Activated CD4-positive, alpha-beta T cell treated with anti-CD3 and anti-CD28 coated beads for 36 hours (primary cell): ENCODE measurements at regions not wholly inside any gene's neighbourhood (a gene's known extent, or its start where the extent isn't known, plus 50 kb on each side); places are given as distances from the start of the nearest gene placed in this dataset.
"Not testable (repeated sequence)": the region's sequence is repeated elsewhere in the genome, so short reads cannot be mapped to it uniquely, and the experiment has no call there.

Experiments used
- ATAC-seq: fragments of 200-7000 bp; cut with Tn5 transposase; one replicate; pipeline ENCODE4 v1.10.0; 2021; ENCODE audit warnings: mild to moderate bottlenecking, moderate library complexity
- CTCF ChIA-PET: fragments of 350-600 bp; sonication (Branson Sonifier 250); formaldehyde crosslinking; loops from one replicate; lab custom pipeline; 2021; ENCODE audit warnings: antibody characterized with exemption; lab: Charles Lee
- POLR2A ChIA-PET: fragments of 350-600 bp; sonication (Branson Sonifier 250); formaldehyde crosslinking; loops from one replicate; lab custom pipeline; 2021; ENCODE audit warnings: antibody characterized with exemption, inconsistent platforms; lab: Charles Lee
- DNase-seq: peaks from one replicate; pipeline ENCODE4 v3.0.0-alpha.2; 2020
- H3K27ac Mint-ChIP-seq: one replicate; pipeline ENCODE4 v1.8.0; 2021; ENCODE audit warnings: mixed read lengths
- H3K27me3 Mint-ChIP-seq: one replicate; pipeline ENCODE4 v1.8.0; 2021; ENCODE audit warnings: mixed read lengths
- H3K36me3 Mint-ChIP-seq: one replicate; pipeline ENCODE4 v1.8.0; 2021; ENCODE audit warnings: low read depth, mixed read lengths
- H3K4me1 Mint-ChIP-seq: one replicate; pipeline ENCODE4 v1.8.0; 2021; ENCODE audit warnings: mixed read lengths
- H3K4me3 Mint-ChIP-seq: one replicate; pipeline ENCODE4 v1.8.0; 2021; ENCODE audit warnings: mild to moderate bottlenecking, moderate library complexity, mixed read lengths
- H3K9me3 Mint-ChIP-seq: one replicate; pipeline ENCODE4 v1.8.0; 2021; ENCODE audit warnings: low read depth, mixed read lengths
- intact Hi-C, 2 experiments: fragments of 100-400 bp; cut with DNase I in 1 of 2; cut with micrococcal nuclease in 1 of 2; formaldehyde crosslinking; loops; one replicate each; pipeline versions ENCODE4 v1.14.2 to v1.15.1; 2022 to 2024; cut with DNase I, micrococcal nuclease

- DNase-seq, result no peak
- CTCF ChIA-PET, result interaction anchor here (1.3 to 2.3 kb wide), 2 partner anchors 29 to 31 kb away, joined by 4 to 6 read pairs; no protein-coding TSS in a partner anchor
- Mint-ChIP-seq H3K27ac (no peak overlapping the region), H3K4me1 (peaks cover 2% of the 10 kb centered on the region), H3K27me3 (peaks cover 2% of the 10 kb centered on the region), H3K4me3 (no peak overlapping the region), H3K9me3 (peaks cover 18% of the 10 kb centered on the region), H3K36me3 (peaks cover 7% of the 10 kb centered on the region)
- POLR2A ChIA-PET, result no interaction called here
- intact Hi-C loops, result no loop called here
- peak; percentile 53 for ATAC-seq
These were observed 69.8 kb upstream of the AGR3 start for GRCh38 chr7:16951483-16952080.

DNA sequence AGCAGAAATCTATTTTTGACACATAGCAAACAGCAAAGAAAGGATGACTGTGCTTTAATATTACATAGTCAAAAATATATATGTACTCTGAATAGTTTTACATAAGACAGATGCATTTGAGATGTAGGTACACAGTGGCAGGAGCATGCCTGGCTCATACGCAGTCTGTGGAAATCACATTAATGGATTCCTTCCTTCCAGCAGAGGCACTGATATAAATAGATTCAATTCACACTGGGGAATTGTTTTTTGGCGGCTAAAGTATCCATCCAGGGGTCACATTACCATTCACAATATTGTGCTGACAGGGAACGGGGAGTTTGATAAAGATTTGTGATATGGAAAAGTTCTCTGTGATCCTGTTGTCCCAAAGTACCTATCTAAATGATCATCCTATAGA, 72.5 kb upstream of the AGR3 start:
- intact Hi-C loops, result no loop called here
- DNase-seq, result no peak
- ATAC-seq, result no peak
- no peak overlapping the region for H3K27ac Mint-ChIP-seq
- H3K9me3 Mint-ChIP-seq, result peaks cover 5% of the 10 kb centered on the region
- H3K4me3 Mint-ChIP-seq, result no peak overlapping the region
- H3K4me1 Mint-ChIP-seq, result peaks cover 2% of the 10 kb centered on the region
- POLR2A ChIA-PET, result no interaction called here
- no peaks in the 10 kb centered on the region for H3K36me3 Mint-ChIP-seq
- CTCF ChIA-PET, result interaction anchor here (0.8 to 1.0 kb wide), 2 partner anchors 11 to 14 kb away, joined by 3 read pairs; no protein-coding TSS in a partner anchor
- H3K27me3 Mint-ChIP-seq, result peaks cover 2% of the 10 kb centered on the region

DNA sequence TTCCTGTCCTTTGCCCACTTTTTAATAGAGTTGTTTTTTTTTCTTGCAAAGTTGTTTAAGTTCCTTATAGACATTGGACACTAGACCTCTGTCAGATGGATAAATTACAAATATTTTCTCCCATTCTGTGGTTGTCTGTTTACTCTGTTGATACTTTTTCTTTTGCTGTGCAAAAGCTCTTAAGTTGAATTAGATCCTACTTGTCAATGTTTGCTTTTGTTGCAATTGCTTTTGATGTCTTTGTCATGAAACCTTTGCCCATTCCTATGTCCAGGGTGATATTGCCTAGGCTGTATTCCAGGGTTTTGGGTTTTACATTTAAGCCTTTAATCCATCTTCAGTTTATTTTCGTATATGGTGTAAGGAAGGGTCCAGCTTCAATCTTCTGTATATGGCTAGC, 76.9 kb upstream of the AGR3 start:
- peaks cover 4% of the 10 kb centered on the region for H3K9me3 Mint-ChIP-seq
- POLR2A ChIA-PET, result no interaction called here
- H3K27me3 Mint-ChIP-seq, result peaks cover 2% of the 10 kb centered on the region
- ATAC-seq, result no peak
- CTCF ChIA-PET, result interaction anchor here (1.1 kb wide), 1 partner anchor 41 kb away, joined by 3 read pairs; no protein-coding TSS in a partner anchor
- H3K4me3 Mint-ChIP-seq, result no peak overlapping the region
- H3K4me1 Mint-ChIP-seq, result no peaks in the 10 kb centered on the region
- no peaks in the 10 kb centered on the region for H3K36me3 Mint-ChIP-seq
- no peak for DNase-seq
- intact Hi-C loops, result no loop called here
- H3K27ac Mint-ChIP-seq, result no peak overlapping the region

- Mint-ChIP-seq H3K27me3 (peaks cover 2% of the 10 kb centered on the region), H3K36me3 (no peaks in the 10 kb centered on the region), H3K27ac (no peak overlapping the region), H3K4me3 (no peak overlapping the region), H3K4me1 (no peaks in the 10 kb centered on the region), H3K9me3 (peaks cover 4% of the 10 kb centered on the region)
- CTCF ChIA-PET, result interaction anchor here (0.7 to 0.9 kb wide), 2 partner anchors 16 to 337 kb away, joined by 3 read pairs; no protein-coding TSS in a partner anchor
- DNase-seq, result no peak
- no peak for ATAC-seq
- POLR2A ChIA-PET, result no interaction called here
- intact Hi-C loops, result no loop called here
These were observed 78.7 kb upstream of the AGR3 start for GRCh38 chr7:16960337-16960965.

- H3K27ac Mint-ChIP-seq, result no peak overlapping the region
- ATAC-seq, result no peak
- ChIA-PET POLR2A (no interaction called here), CTCF (interaction anchor here (0.5 to 1.4 kb wide), 5 partner anchors 8 to 21 kb away, joined by 3 to 4 read pairs (median 3); no protein-coding TSS in a partner anchor)
- H3K4me1 Mint-ChIP-seq, result no peaks in the 10 kb centered on the region
- no peak for DNase-seq
- no peaks in the 10 kb centered on the region for H3K36me3 Mint-ChIP-seq
- H3K4me3 Mint-ChIP-seq, result no peak overlapping the region
- intact Hi-C loops, result no loop called here
- no peaks in the 10 kb centered on the region for H3K27me3 Mint-ChIP-seq
- peaks cover 4% of the 10 kb centered on the region for H3K9me3 Mint-ChIP-seq
These were observed 79.9 kb upstream of the AGR3 start for GRCh38 chr7:16961641-16962040.

DNA sequence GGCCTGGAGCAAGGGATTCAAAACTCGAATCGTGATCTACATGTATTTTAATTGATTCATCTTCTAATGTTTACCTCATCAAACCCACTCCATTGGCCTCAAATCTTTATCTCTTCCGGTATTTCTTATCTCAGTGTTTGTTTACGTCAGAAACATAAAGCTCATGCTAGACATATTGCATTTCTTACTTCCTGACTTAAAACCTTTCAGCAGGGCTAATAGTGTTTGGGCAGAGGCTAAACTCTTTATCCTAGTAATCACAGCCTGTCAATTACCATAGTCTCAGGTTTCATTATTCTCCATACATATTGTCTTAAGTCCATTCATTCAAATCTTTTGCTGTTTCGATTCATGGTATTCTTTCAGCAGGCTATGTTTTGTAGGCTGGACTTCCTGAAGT, 81.3 kb upstream of the AGR3 start:
- DNase-seq (no peak), ATAC-seq (no peak)
- ChIA-PET POLR2A (no interaction called here), CTCF (interaction anchor here (1.1 kb wide), 1 partner anchor 45 kb away, joined by 3 read pairs; no protein-coding TSS in a partner anchor)
- H3K9me3 Mint-ChIP-seq, result peaks cover 4% of the 10 kb centered on the region
- intact Hi-C loops, result no loop called here
- no peak overlapping the region for H3K27ac Mint-ChIP-seq
- no peak overlapping the region for H3K4me3 Mint-ChIP-seq
- H3K4me1 Mint-ChIP-seq, result no peaks in the 10 kb centered on the region
- no peaks in the 10 kb centered on the region for H3K27me3 Mint-ChIP-seq
- no peaks in the 10 kb centered on the region for H3K36me3 Mint-ChIP-seq

DNA sequence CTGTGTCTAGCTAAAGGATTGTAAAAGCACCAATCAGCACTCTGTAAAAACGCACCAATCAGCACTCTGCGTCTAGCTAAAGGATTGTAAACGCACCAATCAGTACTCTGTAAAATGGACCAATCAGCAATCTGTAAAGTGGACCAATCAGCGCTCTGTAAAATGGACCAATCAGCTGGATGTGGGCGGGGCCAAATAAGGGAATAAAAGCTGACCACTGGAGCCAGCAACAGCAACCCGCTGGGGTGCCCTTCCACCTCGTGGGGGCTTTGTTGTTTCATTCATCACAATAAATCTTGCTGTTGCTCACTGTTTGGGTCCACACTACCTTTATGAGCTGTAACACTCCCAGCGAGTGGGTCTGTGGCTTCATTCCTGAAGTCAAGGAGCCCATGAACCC, 83.9 kb upstream of the AGR3 start:
- H3K36me3 Mint-ChIP-seq, DNase-seq, H3K9me3 Mint-ChIP-seq, intact Hi-C loops, H3K4me1 Mint-ChIP-seq, H3K27me3 Mint-ChIP-seq, POLR2A ChIA-PET, ATAC-seq, H3K4me3 Mint-ChIP-seq, H3K27ac Mint-ChIP-seq: not testable (repeated sequence)
- CTCF ChIA-PET, result interaction anchor here (0.7 to 1.1 kb wide), 2 partner anchors 12 to 150 kb away, joined by 3 read pairs; no protein-coding TSS in a partner anchor

- Mint-ChIP-seq H3K4me1 (no peaks in the 10 kb centered on the region), H3K36me3 (no peaks in the 10 kb centered on the region), H3K4me3 (no peak overlapping the region), H3K27ac (no peak overlapping the region), H3K9me3 (no peaks in the 10 kb centered on the region), H3K27me3 (peaks cover 3% of the 10 kb centered on the region)
- ChIA-PET CTCF (no interaction called here), POLR2A (no interaction called here)
- intact Hi-C loops, result no loop called here
- no peak for ATAC-seq
- DNase-seq, result no peak
These were observed 85.6 kb upstream of the AGR3 start for GRCh38 chr7:16967300-16967811.

DNA sequence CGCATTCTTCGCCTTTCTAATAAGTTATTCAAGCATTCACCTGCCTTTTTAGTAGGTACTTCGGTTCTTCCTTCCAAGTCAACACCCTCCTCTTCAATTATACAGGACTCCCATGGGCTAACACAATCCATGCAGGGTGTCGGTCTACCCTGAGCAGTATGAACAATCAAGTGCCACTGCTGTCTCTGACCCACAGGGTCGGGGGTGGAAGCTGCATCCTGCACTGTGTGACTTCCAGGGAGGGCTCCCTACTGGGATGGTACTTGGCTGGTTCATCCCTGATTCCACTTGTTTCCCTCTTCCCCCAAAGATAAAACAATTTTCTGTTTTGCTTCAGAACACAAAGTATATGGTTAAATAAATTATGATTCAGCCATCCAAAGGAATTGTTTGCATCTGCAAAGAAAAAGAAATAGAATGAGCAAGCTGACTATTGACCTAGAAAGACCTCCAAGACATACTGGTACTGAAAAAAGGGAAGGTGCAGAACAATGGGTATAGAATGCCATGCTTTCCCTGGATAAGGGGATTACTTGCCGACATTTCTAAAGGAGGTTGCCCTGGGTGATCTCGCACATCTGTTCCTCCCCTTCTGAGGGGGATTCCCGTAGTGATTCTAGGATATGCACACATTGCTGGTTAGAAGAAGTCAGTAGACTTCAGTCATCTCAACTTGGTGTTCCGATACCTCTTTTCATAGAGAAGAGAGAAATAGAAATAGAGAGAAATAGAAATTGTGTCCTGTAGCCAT, 89.1 kb upstream of the AGR3 start:
- Mint-ChIP-seq H3K4me3 (no peak overlapping the region), H3K4me1 (peaks cover 3% of the 10 kb centered on the region), H3K9me3 (no peaks in the 10 kb centered on the region), H3K36me3 (no peaks in the 10 kb centered on the region), H3K27me3 (peaks cover 3% of the 10 kb centered on the region), H3K27ac (no peak overlapping the region)
- intact Hi-C loops, result no loop called here
- DNase-seq, result no peak
- ChIA-PET POLR2A (no interaction called here), CTCF (interaction anchor here (0.6 kb wide), 1 partner anchor 12 kb away, joined by 3 read pairs; no protein-coding TSS in a partner anchor)
- no peak for ATAC-seq

DNA sequence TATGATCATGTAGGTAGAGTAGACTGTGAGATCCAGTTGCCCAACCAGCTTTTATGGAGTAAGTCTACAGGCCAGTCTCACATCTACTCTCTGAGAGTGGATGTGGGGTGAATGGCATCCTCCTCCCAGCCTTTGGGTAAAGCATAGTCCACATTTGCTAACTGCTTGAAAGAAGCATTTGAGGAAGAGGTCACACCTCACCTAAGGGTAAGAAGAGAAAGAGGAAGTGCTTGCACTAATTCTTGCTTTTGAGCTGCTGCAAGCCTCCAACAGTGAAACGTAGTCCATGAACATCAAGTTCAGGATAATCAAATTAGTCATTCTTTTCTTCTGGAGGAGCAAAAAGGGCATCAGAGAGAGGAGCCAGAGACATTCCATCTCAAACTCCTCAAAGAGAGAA, 93.9 kb upstream of the AGR3 start:
- CTCF ChIA-PET, result interaction anchor here (1.1 to 1.4 kb wide), 2 partner anchors 20 to 53 kb away, joined by 3 read pairs; no protein-coding TSS in a partner anchor
- peaks cover 3% of the 10 kb centered on the region for H3K4me1 Mint-ChIP-seq
- POLR2A ChIA-PET, result interaction anchor here (0.7 kb wide), 1 partner anchor 71 kb away, joined by 3 read pairs; no protein-coding TSS in a partner anchor
- no peaks in the 10 kb centered on the region for H3K9me3 Mint-ChIP-seq
- no peak for ATAC-seq
- no peak overlapping the region for H3K4me3 Mint-ChIP-seq
- H3K27me3 Mint-ChIP-seq, result no peaks in the 10 kb centered on the region
- H3K36me3 Mint-ChIP-seq, result no peaks in the 10 kb centered on the region
- no peak overlapping the region for H3K27ac Mint-ChIP-seq
- intact Hi-C loops, result no loop called here
- no peak for DNase-seq
